Astrocyte (in vitro differentiated cells and primary cell): ENCODE measurements at regions not wholly inside any gene's neighbourhood (a gene's known extent, or its start where the extent isn't known, plus 50 kb on each side); places are given as distances from the start of the nearest gene placed in this dataset.

ENCODE experiments used
- EZH2 ChIP-seq: IDR thresholded peaks from 2 replicates; pipeline ENCODE4 v1.6.1; 2012; ENCODE audit warnings: mild to moderate bottlenecking, low read length, inconsistent platforms; ENCODE audit not compliant: insufficient read depth
- TF ChIP-seq, protein P1 (sequence below): IDR thresholded peaks from 2 replicates; pipeline ENCODE4 v1.5.1; 2011; ENCODE audit warnings: low read depth, mild to moderate bottlenecking, inconsistent platforms, low read length, moderate library complexity; ENCODE audit not compliant: insufficient read depth

- TF ChIP-seq, protein P1, sequence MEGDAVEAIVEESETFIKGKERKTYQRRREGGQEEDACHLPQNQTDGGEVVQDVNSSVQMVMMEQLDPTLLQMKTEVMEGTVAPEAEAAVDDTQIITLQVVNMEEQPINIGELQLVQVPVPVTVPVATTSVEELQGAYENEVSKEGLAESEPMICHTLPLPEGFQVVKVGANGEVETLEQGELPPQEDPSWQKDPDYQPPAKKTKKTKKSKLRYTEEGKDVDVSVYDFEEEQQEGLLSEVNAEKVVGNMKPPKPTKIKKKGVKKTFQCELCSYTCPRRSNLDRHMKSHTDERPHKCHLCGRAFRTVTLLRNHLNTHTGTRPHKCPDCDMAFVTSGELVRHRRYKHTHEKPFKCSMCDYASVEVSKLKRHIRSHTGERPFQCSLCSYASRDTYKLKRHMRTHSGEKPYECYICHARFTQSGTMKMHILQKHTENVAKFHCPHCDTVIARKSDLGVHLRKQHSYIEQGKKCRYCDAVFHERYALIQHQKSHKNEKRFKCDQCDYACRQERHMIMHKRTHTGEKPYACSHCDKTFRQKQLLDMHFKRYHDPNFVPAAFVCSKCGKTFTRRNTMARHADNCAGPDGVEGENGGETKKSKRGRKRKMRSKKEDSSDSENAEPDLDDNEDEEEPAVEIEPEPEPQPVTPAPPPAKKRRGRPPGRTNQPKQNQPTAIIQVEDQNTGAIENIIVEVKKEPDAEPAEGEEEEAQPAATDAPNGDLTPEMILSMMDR = no peak
- TF ChIP-seq EZH2 = no peak
Measured at GRCh38 chr20:51089840-51090239, 66.9 kb upstream of the KCNG1 start.
